ENCODE measurements at regions not wholly inside any gene's neighbourhood (a gene's known extent, or its start where the extent isn't known, plus 50 kb on each side); places are given as distances from the start of the nearest gene placed in this dataset.

GRCh38 chr14:27256805-27257204 is 659.0 kb upstream of the NOVA1 start:
- no peaks in the 10 kb centered on the region for H3K4me1 ChIP-seq (ENCODE audit: insufficient read depth, low read length)
- H3K4me2 ChIP-seq (ENCODE audit: insufficient read depth, low read length): no peak overlapping the region
- no peak for DNase-seq (ENCODE audit: insufficient read length, low spot score, missing footprints)
- peaks cover 4% of the 10 kb centered on the region for H3K9me3 ChIP-seq (ENCODE audit: low read depth, low read length)
- no peaks in the 10 kb centered on the region for H3K27me3 ChIP-seq (ENCODE audit: insufficient read depth, low read length)
- H3K36me3 ChIP-seq (ENCODE audit: insufficient read depth, low read length): no peaks in the 10 kb centered on the region
- H3K79me2 ChIP-seq (ENCODE audit: insufficient read depth, low read length): no peaks in the 10 kb centered on the region
- H4K20me1 ChIP-seq (ENCODE audit: insufficient read depth, low read length): no peaks in the 10 kb centered on the region
- H2AFZ ChIP-seq (ENCODE audit: low read length): no peak overlapping the region
- H3K27ac ChIP-seq (ENCODE audit: low read depth, low read length): no peak overlapping the region
- no peak for TF ChIP-seq CTCF (IDR thresholded peaks at IDR 0.05; ENCODE audit: extremely low read depth, low read depth, low read length)
- no peak overlapping the region for H3K4me3 ChIP-seq (ENCODE audit: insufficient read depth, low read length)

- Histone ChIP-seq H3K79me2 (ENCODE audit: insufficient read depth, low read length) (no peaks in the 10 kb centered on the region), H3K4me1 (ENCODE audit: insufficient read depth, low read length) (no peaks in the 10 kb centered on the region), H3K4me3 (ENCODE audit: insufficient read depth, low read length) (no peak overlapping the region), H4K20me1 (ENCODE audit: insufficient read depth, low read length) (no peaks in the 10 kb centered on the region), H3K36me3 (ENCODE audit: insufficient read depth, low read length) (no peaks in the 10 kb centered on the region), H3K27ac (ENCODE audit: low read depth, low read length) (no peak overlapping the region), H2AFZ (ENCODE audit: low read length) (no peak overlapping the region), H3K4me2 (ENCODE audit: insufficient read depth, low read length) (no peak overlapping the region), H3K27me3 (ENCODE audit: insufficient read depth, low read length) (no peaks in the 10 kb centered on the region), H3K9me3 (ENCODE audit: low read depth, low read length) (no peaks in the 10 kb centered on the region)
- TF ChIP-seq CTCF (IDR thresholded peaks at IDR 0.05; ENCODE audit: extremely low read depth, low read depth, low read length): no peak
- DNase-seq (ENCODE audit: insufficient read length, low spot score, missing footprints): no peak
Observed at GRCh38 chr14:27267876-27268275, 670.0 kb upstream of the NOVA1 start.

GRCh38 chr14:27270716-27271115 is 672.9 kb upstream of the NOVA1 start:
- Histone ChIP-seq H3K4me2 (ENCODE audit: insufficient read depth, low read length) (no peak overlapping the region), H3K27me3 (ENCODE audit: insufficient read depth, low read length) (no peaks in the 10 kb centered on the region), H3K4me1 (ENCODE audit: insufficient read depth, low read length) (no peaks in the 10 kb centered on the region), H3K36me3 (ENCODE audit: insufficient read depth, low read length) (no peaks in the 10 kb centered on the region), H3K9me3 (ENCODE audit: low read depth, low read length) (no peaks in the 10 kb centered on the region), H4K20me1 (ENCODE audit: insufficient read depth, low read length) (no peaks in the 10 kb centered on the region), H3K27ac (ENCODE audit: low read depth, low read length) (no peak overlapping the region), H3K4me3 (ENCODE audit: insufficient read depth, low read length) (no peak overlapping the region), H2AFZ (ENCODE audit: low read length) (no peak overlapping the region), H3K79me2 (ENCODE audit: insufficient read depth, low read length) (no peaks in the 10 kb centered on the region)
- no peak for TF ChIP-seq CTCF (IDR thresholded peaks at IDR 0.05; ENCODE audit: extremely low read depth, low read depth, low read length)
- no peak for DNase-seq (ENCODE audit: insufficient read length, low spot score, missing footprints)

- Histone ChIP-seq H3K79me2 (ENCODE audit: insufficient read depth, low read length) (no peaks in the 10 kb centered on the region), H3K4me1 (ENCODE audit: insufficient read depth, low read length) (no peaks in the 10 kb centered on the region), H3K27ac (ENCODE audit: low read depth, low read length) (no peak overlapping the region), H3K9me3 (ENCODE audit: low read depth, low read length) (no peaks in the 10 kb centered on the region), H3K4me3 (ENCODE audit: insufficient read depth, low read length) (no peak overlapping the region), H3K27me3 (ENCODE audit: insufficient read depth, low read length) (no peaks in the 10 kb centered on the region), H3K4me2 (ENCODE audit: insufficient read depth, low read length) (no peak overlapping the region), H2AFZ (ENCODE audit: low read length) (no peak overlapping the region), H4K20me1 (ENCODE audit: insufficient read depth, low read length) (no peaks in the 10 kb centered on the region), H3K36me3 (ENCODE audit: insufficient read depth, low read length) (no peaks in the 10 kb centered on the region)
- TF ChIP-seq CTCF (IDR thresholded peaks at IDR 0.05; ENCODE audit: extremely low read depth, low read depth, low read length): no peak
- DNase-seq (ENCODE audit: insufficient read length, low spot score, missing footprints): no peak
Observed at GRCh38 chr14:27278341-27278740, 680.5 kb upstream of the NOVA1 start.
